ENCODE measurements at regions not wholly inside any gene's neighbourhood (a gene's known extent, or its start where the extent isn't known, plus 50 kb on each side); places are given as distances from the start of the nearest gene placed in this dataset.

- no peak for DNase-seq (ENCODE audit: low read depth in 1 of 2, low spot score in 1 of 2)
- TF ChIP-seq SPI1 (IDR thresholded peaks at IDR 0.05; ENCODE audit: borderline replicate concordance, low read depth) (no peak), REST (IDR thresholded peaks at IDR 0.05; ENCODE audit: insufficient replicate concordance, low read depth) (no peak), POLR2AphosphoS5 (IDR thresholded peaks at IDR 0.05; ENCODE audit: low read depth) (no peak), GABPA (IDR thresholded peaks at IDR 0.05; ENCODE audit: low read depth) (no peak)
- TF ChIP-seq, protein P1, sequence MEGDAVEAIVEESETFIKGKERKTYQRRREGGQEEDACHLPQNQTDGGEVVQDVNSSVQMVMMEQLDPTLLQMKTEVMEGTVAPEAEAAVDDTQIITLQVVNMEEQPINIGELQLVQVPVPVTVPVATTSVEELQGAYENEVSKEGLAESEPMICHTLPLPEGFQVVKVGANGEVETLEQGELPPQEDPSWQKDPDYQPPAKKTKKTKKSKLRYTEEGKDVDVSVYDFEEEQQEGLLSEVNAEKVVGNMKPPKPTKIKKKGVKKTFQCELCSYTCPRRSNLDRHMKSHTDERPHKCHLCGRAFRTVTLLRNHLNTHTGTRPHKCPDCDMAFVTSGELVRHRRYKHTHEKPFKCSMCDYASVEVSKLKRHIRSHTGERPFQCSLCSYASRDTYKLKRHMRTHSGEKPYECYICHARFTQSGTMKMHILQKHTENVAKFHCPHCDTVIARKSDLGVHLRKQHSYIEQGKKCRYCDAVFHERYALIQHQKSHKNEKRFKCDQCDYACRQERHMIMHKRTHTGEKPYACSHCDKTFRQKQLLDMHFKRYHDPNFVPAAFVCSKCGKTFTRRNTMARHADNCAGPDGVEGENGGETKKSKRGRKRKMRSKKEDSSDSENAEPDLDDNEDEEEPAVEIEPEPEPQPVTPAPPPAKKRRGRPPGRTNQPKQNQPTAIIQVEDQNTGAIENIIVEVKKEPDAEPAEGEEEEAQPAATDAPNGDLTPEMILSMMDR (IDR thresholded peaks at IDR 0.05; ENCODE audit: insufficient read depth, low read length) = no peak
- Histone ChIP-seq H3K27ac (replicated peaks) (no peak overlapping the region), H3K4me3 (replicated peaks; ENCODE audit: insufficient read depth, low read length) (no peak overlapping the region), H3K27me3 (ENCODE audit: insufficient read depth, poor library complexity, severe bottlenecking) (no peaks in the 10 kb centered on the region)
Measured at GRCh38 chr4:166675411-166675810, 558.9 kb downstream of the SPOCK3 start.

DNA sequence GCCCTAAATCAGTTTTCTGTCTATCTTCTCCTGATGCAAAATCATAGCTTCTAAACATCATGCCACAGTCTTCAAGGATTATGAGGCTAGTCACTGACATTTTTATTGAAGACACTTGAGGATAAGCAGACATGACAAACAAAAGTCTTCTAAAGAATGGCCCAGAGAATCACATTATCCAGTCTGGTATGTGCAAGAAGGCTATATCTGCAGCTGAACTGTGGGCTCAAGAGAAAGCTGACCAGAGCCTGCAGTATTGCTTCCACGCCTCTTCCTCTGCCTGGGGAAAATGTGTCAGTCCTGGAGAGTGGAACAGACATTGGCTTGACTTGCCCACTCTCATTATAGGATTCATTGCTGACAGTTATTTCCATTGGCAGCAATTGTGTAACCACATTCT is 553.5 kb downstream of the SPOCK3 start:
- Histone ChIP-seq H3K4me3 (replicated peaks; ENCODE audit: insufficient read depth, low read length) (no peak overlapping the region), H3K27ac (replicated peaks) (no peak overlapping the region), H3K27me3 (ENCODE audit: insufficient read depth, poor library complexity, severe bottlenecking) (no peaks in the 10 kb centered on the region)
- TF ChIP-seq GABPA (IDR thresholded peaks at IDR 0.05; ENCODE audit: low read depth) (no peak), REST (IDR thresholded peaks at IDR 0.05; ENCODE audit: insufficient replicate concordance, low read depth) (no peak), SPI1 (IDR thresholded peaks at IDR 0.05; ENCODE audit: borderline replicate concordance, low read depth) (no peak), POLR2AphosphoS5 (IDR thresholded peaks at IDR 0.05; ENCODE audit: low read depth) (no peak)
- DNase-seq (ENCODE audit: low read depth in 1 of 2, low spot score in 1 of 2) = no peak

DNA sequence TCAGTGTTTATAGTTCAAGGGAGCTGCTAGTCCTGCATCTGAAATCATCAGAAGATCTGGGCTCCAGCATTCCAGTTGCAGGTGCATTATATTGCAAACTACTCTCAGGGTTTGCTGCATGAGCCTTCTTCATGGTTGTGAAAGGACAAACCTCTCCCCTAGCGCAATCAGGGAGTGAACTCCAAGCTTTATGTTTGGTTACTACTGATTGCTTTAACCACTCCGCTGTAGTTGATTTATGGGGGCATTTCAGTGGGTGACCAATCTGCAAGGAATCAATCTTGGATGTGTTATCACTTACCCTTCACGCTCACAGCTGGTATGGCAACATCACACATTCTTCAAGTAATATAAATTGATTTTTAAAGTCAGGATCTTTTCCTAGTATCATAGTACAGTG is 552.1 kb downstream of the SPOCK3 start:
- DNase-seq (ENCODE audit: low read depth in 1 of 2, low spot score in 1 of 2) = no peak
- no peak overlapping the region for H3K27ac ChIP-seq (replicated peaks)
- no peak for TF ChIP-seq POLR2AphosphoS5 (IDR thresholded peaks at IDR 0.05; ENCODE audit: low read depth)
- TF ChIP-seq, protein P1 (IDR thresholded peaks at IDR 0.05; ENCODE audit: insufficient read depth, low read length) = no peak
- TF ChIP-seq SPI1 (IDR thresholded peaks at IDR 0.05; ENCODE audit: borderline replicate concordance, low read depth) = no peak
- TF ChIP-seq REST (IDR thresholded peaks at IDR 0.05; ENCODE audit: insufficient replicate concordance, low read depth) = no peak
- TF ChIP-seq GABPA (IDR thresholded peaks at IDR 0.05; ENCODE audit: low read depth) = no peak
- H3K27me3 ChIP-seq (ENCODE audit: insufficient read depth, poor library complexity, severe bottlenecking) = no peaks in the 10 kb centered on the region
- no peak overlapping the region for H3K4me3 ChIP-seq (replicated peaks; ENCODE audit: insufficient read depth, low read length)

Measured in HL-60 (cell line).